ENCODE measurements at regions not wholly inside any gene's neighbourhood (a gene's known extent, or its start where the extent isn't known, plus 50 kb on each side); places are given as distances from the start of the nearest gene placed in this dataset.

- TF ChIP-seq CTCF (IDR thresholded peaks at IDR 0.05; ENCODE audit: poor library complexity, severe bottlenecking): peak; percentile 47
- no peak for TF ChIP-seq EP300 (conservative IDR thresholded peaks at IDR 0.05; ENCODE audit: poor library complexity, severe bottlenecking)
- TF ChIP-seq POLR2AphosphoS5 (IDR thresholded peaks at IDR 0.05): no peak
- TF ChIP-seq MXI1 (conservative IDR thresholded peaks at IDR 0.05; ENCODE audit: poor library complexity, severe bottlenecking): no peak
- no peak for TF ChIP-seq REST (IDR thresholded peaks at IDR 0.05; ENCODE audit: borderline replicate concordance)
- peak; percentile 56 for TF ChIP-seq RAD21 (conservative IDR thresholded peaks at IDR 0.05)
- TF ChIP-seq EZH2 (IDR thresholded peaks at IDR 0.05; ENCODE audit: borderline replicate concordance, insufficient read depth, low read length, poor library complexity, severe bottlenecking): no peak
These were observed 73.2 kb upstream of the SMARCA2 start for GRCh38 chr9:1941989-1942388.

Measured in neural cell (in vitro differentiated cells).